H1 (cell line): ENCODE measurements at regions not wholly inside any gene's neighbourhood (a gene's known extent, or its start where the extent isn't known, plus 50 kb on each side); places are given as distances from the start of the nearest gene placed in this dataset.

ENCODE experiments used
- CTCF ChIA-PET: fragments of 300-600 bp; sonication (Branson Sonifier 250); formaldehyde crosslinking; loops from one replicate; lab custom pipeline; 2021; ENCODE audit not compliant: partially characterized antibody; lab: Charles Lee
- POLR2A ChIA-PET: fragments of 300-600 bp; sonication (Branson Sonifier 250); formaldehyde crosslinking; loops from one replicate; lab custom pipeline; 2021; ENCODE audit warnings: inconsistent platforms; ENCODE audit not compliant: partially characterized antibody; lab: Charles Lee
- DNase-seq, 2 experiments: peaks; one replicate each; pipeline versions ENCODE4 v3.0.0 to v3.0.0-alpha.2; 2010 to 2022; ENCODE audit warnings: low spot score in 2 of 2, low read depth in 1 of 2, mixed read lengths in 1 of 2
- FAIRE-seq: peaks from 2 replicates; lab custom pipeline; 2011; peaks lifted over from hg19 to GRCh38; lab: Jason Lieb, UNC
- H2AFZ ChIP-seq: 2 replicates; pipeline ENCODE4 v1.8.1; 2012; ENCODE audit warnings: low read length, inconsistent platforms
- H2AK5ac ChIP-seq: 2 replicates; pipeline ENCODE4 v1.6.1; 2013; ENCODE audit warnings: low read depth, low read length
- H2BK120ac ChIP-seq: replicated peaks from 2 replicates; pipeline ENCODE3; 2013; ENCODE audit warnings: low read depth, low read length, inconsistent platforms
- H2BK12ac ChIP-seq: 2 replicates; pipeline ENCODE4 v1.6.1; 2013; ENCODE audit warnings: low read depth, low read length
- H2BK15ac ChIP-seq: 2 replicates; pipeline ENCODE4 v1.6.1; 2013; ENCODE audit warnings: low read length
- H2BK20ac ChIP-seq: 2 replicates; pipeline ENCODE4 v1.6.1; 2013; ENCODE audit warnings: low read length
- H2BK5ac ChIP-seq: 2 replicates; pipeline ENCODE4 v1.6.1; 2013; ENCODE audit warnings: low read depth, low read length
- H3K14ac ChIP-seq: 2 replicates; pipeline ENCODE4 v1.6.1; 2013; ENCODE audit warnings: inconsistent platforms; ENCODE audit not compliant: insufficient read length
- H3K18ac ChIP-seq: 2 replicates; pipeline ENCODE4 v1.6.1; 2013; ENCODE audit warnings: low read length; ENCODE audit errors: extremely low read depth
- H3K23ac ChIP-seq: 2 replicates; pipeline ENCODE4 v1.6.1; 2013; ENCODE audit warnings: inconsistent platforms; ENCODE audit not compliant: insufficient read length
- H3K23me2 ChIP-seq: 2 replicates; pipeline ENCODE4 v1.6.1; 2013; ENCODE audit warnings: low read depth, low read length
- H3K27ac ChIP-seq: 2 replicates; pipeline ENCODE4 v1.6.1; 2011; ENCODE audit warnings: low read depth, low read length, inconsistent platforms
- H3K27me3 ChIP-seq, 4 experiments: replicated peaks in 1 of 4; 1 replicate in 1 of 4; 2 replicates in 3 of 4; pipeline versions ENCODE4 v1.6.1 to v1.8.1; 2011 to 2013; ENCODE audit warnings: low read length in 3 of 4, mild to moderate bottlenecking in 3 of 4, inconsistent platforms in 2 of 4, mixed read lengths in 2 of 4, moderate library complexity in 1 of 4; ENCODE audit not compliant: control insufficient read depth in 3 of 4, insufficient read depth in 3 of 4; ENCODE audit errors: extremely low read depth in 1 of 4
- H3K36me3 ChIP-seq, 4 experiments: 2 replicates each; pipeline versions ENCODE4 v1.6.1 to v1.8.1; 2011 to 2013; ENCODE audit warnings: mild to moderate bottlenecking in 4 of 4, low read length in 3 of 4, moderate library complexity in 2 of 4, control low read depth in 1 of 4, inconsistent platforms in 1 of 4; ENCODE audit not compliant: insufficient read depth in 4 of 4, control insufficient read depth in 2 of 4
- H3K4ac ChIP-seq: replicated peaks from 2 replicates; pipeline ENCODE3; 2013; ENCODE audit warnings: low read length, low read depth, mixed read lengths, inconsistent platforms; ENCODE audit not compliant: insufficient read length
- H3K4me1 ChIP-seq, 4 experiments: replicated peaks in 1 of 4; 1 replicate in 1 of 4; 2 replicates in 3 of 4; pipeline versions ENCODE4 v1.6.1 to v1.8.1; 2011 to 2013; ENCODE audit warnings: low read length in 3 of 4, inconsistent platforms in 2 of 4, mixed read lengths in 1 of 4; ENCODE audit not compliant: insufficient read depth in 4 of 4, control insufficient read depth in 3 of 4
- H3K4me2 ChIP-seq, 2 experiments: 2 replicates each; pipeline versions ENCODE4 v1.6.1 to v1.8.1; 2011 to 2013; ENCODE audit warnings: low read depth in 2 of 2, low read length in 2 of 2, control low read depth in 1 of 2, inconsistent platforms in 1 of 2, mild to moderate bottlenecking in 1 of 2; ENCODE audit not compliant: insufficient read depth in 1 of 2
- H3K4me3 ChIP-seq, 4 experiments: fragments of 200-600, 300-600 bp in 1 of 4; sonication (generic), shearing (Covaris generic), sonication (Bioruptor Twin) in 1 of 4; 2 replicates each; pipeline versions ENCODE4 v1.5.1 to v1.8.1; 2011 to 2016; ENCODE audit warnings: low read length in 4 of 4, low read depth in 3 of 4, control low read depth in 2 of 4, inconsistent platforms in 2 of 4, mild to moderate bottlenecking in 2 of 4, mixed read lengths in 1 of 4, moderate library complexity in 1 of 4; ENCODE audit not compliant: insufficient read depth in 2 of 4; ENCODE audit errors: extremely low read depth in 1 of 4
- H3K56ac ChIP-seq: replicated peaks from 2 replicates; pipeline ENCODE3; 2013; ENCODE audit warnings: low read depth, mild to moderate bottlenecking, mixed read lengths, low read length, inconsistent platforms; ENCODE audit not compliant: insufficient read length
- H3K79me1 ChIP-seq: 2 replicates; pipeline ENCODE4 v1.6.1; 2013; ENCODE audit warnings: low read depth, low read length, control low read depth
- H3K79me2 ChIP-seq, 2 experiments: 2 replicates each; pipeline versions ENCODE4 v1.6.1 to v1.8.1; 2012 to 2013; ENCODE audit warnings: low read length in 2 of 2, mild to moderate bottlenecking in 2 of 2, inconsistent platforms in 1 of 2; ENCODE audit not compliant: insufficient read depth in 2 of 2, control insufficient read depth in 1 of 2
- H3K9ac ChIP-seq, 4 experiments: replicated peaks in 1 of 4; 1 replicate in 1 of 4; 2 replicates in 3 of 4; pipeline versions ENCODE4 v1.6.1 to v1.8.1; 2011 to 2013; ENCODE audit warnings: low read depth in 3 of 4, low read length in 3 of 4, control low read depth in 2 of 4, mild to moderate bottlenecking in 2 of 4, moderate library complexity in 2 of 4, inconsistent platforms in 1 of 4; ENCODE audit errors: extremely low read depth in 1 of 4
- H3K9me3 ChIP-seq, 2 experiments: 2 replicates each; pipeline versions ENCODE4 v1.6.1 to v1.8.1; 2012 to 2013; ENCODE audit warnings: mild to moderate bottlenecking in 2 of 2, moderate library complexity in 2 of 2, control low read depth in 1 of 2, inconsistent platforms in 1 of 2, low read depth in 1 of 2, low read length in 1 of 2, mixed read lengths in 1 of 2; ENCODE audit not compliant: insufficient read depth in 2 of 2
- H4K20me1 ChIP-seq, 2 experiments: replicated peaks in 1 of 2; 2 replicates each; pipeline versions ENCODE3 to v1.8.1; 2011 to 2013; ENCODE audit warnings: inconsistent platforms in 2 of 2, low read length in 2 of 2, mild to moderate bottlenecking in 1 of 2; ENCODE audit not compliant: insufficient read depth in 2 of 2, control insufficient read depth in 1 of 2
- H4K5ac ChIP-seq: 2 replicates; pipeline ENCODE4 v1.6.1; 2013; ENCODE audit warnings: low read length, low read depth, mixed read lengths, inconsistent platforms; ENCODE audit not compliant: insufficient read length
- H4K8ac ChIP-seq: 2 replicates; pipeline ENCODE4 v1.8.0; 2013; ENCODE audit warnings: mild to moderate bottlenecking, moderate library complexity, low read length, inconsistent platforms; ENCODE audit not compliant: insufficient read depth; ENCODE audit errors: extremely low read depth
- H4K91ac ChIP-seq: replicated peaks from 2 replicates; pipeline ENCODE3; 2013; ENCODE audit warnings: low read length, mixed read lengths, inconsistent platforms; ENCODE audit not compliant: insufficient read length
- WGBS, 2 experiments: shearing (Covaris generic) in 1 of 2; methylation state at CpG; one replicate each; pipeline versions ENCODE4 v1.1.6 to v1.1.7; 2013 to 2015; ENCODE audit warnings: low lambda C conversion rate in 2 of 2, mixed read lengths in 2 of 2, inconsistent platforms in 1 of 2, low coverage in 1 of 2, missing lambda C conversion rate in 1 of 2; ENCODE audit not compliant: insufficient replicate concordance in 2 of 2, insufficient coverage in 1 of 2, insufficient read length in 1 of 2; ENCODE audit errors: extremely low coverage in 1 of 2, missing lambda C conversion rate in 1 of 2; 5-methylcytosine and 5-hydroxymethylcytosine counted together

DNA sequence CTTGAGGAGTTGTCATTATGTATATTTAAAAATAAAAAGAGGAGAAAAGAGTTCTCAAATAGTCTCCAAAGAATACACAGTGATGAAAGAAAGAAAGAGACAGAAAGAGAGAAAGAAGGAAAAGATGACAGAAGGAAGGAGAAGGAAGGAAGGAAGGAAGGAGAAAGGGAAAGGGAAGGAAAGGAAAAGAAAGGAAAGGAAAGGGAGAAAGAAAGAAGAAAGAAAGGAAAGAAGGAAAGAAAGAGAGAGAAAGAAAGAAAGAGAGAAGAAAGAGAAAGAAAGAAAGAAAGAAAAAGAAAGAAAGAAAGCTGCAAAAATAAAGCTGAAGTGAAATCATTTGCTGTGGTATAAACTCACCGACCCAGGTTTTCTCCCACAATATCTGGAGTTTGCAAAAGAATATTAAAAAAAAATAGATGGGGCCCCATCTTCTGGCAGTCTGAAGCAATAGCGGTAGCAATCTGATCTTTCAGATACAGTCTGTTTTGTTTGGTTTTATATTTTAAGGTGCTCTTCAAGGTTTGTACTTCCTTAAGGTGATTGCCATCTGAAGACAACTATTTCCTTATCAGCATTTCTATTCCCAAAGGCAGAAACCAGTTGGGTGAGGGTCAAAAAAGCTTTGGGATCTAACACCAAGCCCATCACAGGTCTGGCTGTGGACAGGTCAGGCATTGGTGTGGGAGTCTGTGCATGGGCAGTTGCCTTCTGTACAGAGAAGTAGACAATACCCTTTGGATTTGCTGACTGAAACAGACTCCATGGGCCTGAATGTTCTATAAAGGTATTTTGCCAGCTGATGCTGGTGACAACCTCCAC, 160.4 kb downstream of the CPEB2 start:
- H3K27ac ChIP-seq = no peak overlapping the region
- H2BK12ac ChIP-seq = no peak overlapping the region
- H3K4me2 ChIP-seq = peak overlapping the region in 1 of 2 experiments; percentile 34; a peak in 1 of 4 replicates
- H2AK5ac ChIP-seq = peak overlapping the region; percentile 84; the same call in 1 of the 2 replicates
- H3K9me3 ChIP-seq = no peaks in the 10 kb centered on the region
- WGBS, 2 experiments = 53% methylated on average over 2 of the region's 2 CpGs; no CpG with 5 or more reads in 1 of the 2 experiments
- H3K4me1 ChIP-seq = peaks cover 0 to 18% (median 6%) of the 10 kb centered on the region in 4 experiments; a peak in 5 of 7 replicates
- H3K79me2 ChIP-seq = no peaks in the 10 kb centered on the region
- no peak overlapping the region for H2AFZ ChIP-seq
- CTCF ChIA-PET = interaction anchor here (0.5 to 1.7 kb wide), 6 partner anchors 34 to 295 kb away, joined by 3 to 4 read pairs (median 3); no protein-coding TSS in a partner anchor
- DNase-seq (no peak), FAIRE-seq (no peak)
- POLR2A ChIA-PET = interaction anchor here (0.9 kb wide), 1 partner anchor 15 kb away, joined by 3 read pairs; no protein-coding TSS in a partner anchor
- no peaks in the 10 kb centered on the region for H4K20me1 ChIP-seq
- H3K4ac ChIP-seq = no peak overlapping the region
- H3K14ac ChIP-seq = no peak overlapping the region
- H3K18ac ChIP-seq = 0 out of 2 replicates have a peak overlapping the region, but pooled peaks have one; percentile 36
- H3K23me2 ChIP-seq = no peaks in the 10 kb centered on the region
- no peak overlapping the region for H3K56ac ChIP-seq
- no peaks in the 10 kb centered on the region for H3K79me1 ChIP-seq
- no peak overlapping the region for H3K9ac ChIP-seq
- no peaks in the 10 kb centered on the region for H3K36me3 ChIP-seq
- peak overlapping the region; percentile 92 for H2BK120ac ChIP-seq
- H4K91ac ChIP-seq = peak overlapping the region; percentile 44
- peak overlapping the region; percentile 51; the same call in 1 of the 2 replicates for H2BK20ac ChIP-seq
- no peak overlapping the region for H3K23ac ChIP-seq
- H3K4me3 ChIP-seq = peak overlapping the region in 1 of 4 experiments; percentile 41; a peak in 1 of 8 replicates
- no peak overlapping the region; the same call in 1 of the 2 replicates for H2BK5ac ChIP-seq
- H4K5ac ChIP-seq = no peak overlapping the region
- no peak overlapping the region for H4K8ac ChIP-seq
- no peak overlapping the region for H2BK15ac ChIP-seq
- peaks cover 0 to 1% (median 0%) of the 10 kb centered on the region in 4 experiments; a peak in 1 of 7 replicates for H3K27me3 ChIP-seq
